ENCODE measurements at regions not wholly inside any gene's neighbourhood (a gene's known extent, or its start where the extent isn't known, plus 50 kb on each side); places are given as distances from the start of the nearest gene placed in this dataset.

- DNase-seq = no peak
Observed at GRCh38 chr15:96687388-96688107, 357.0 kb downstream of the NR2F2 start.

- no peak for DNase-seq
Observed at GRCh38 chr15:96690733-96691132, 360.2 kb downstream of the NR2F2 start.

- DNase-seq = no peak
Observed at GRCh38 chr15:96692826-96693225, 362.3 kb downstream of the NR2F2 start.

- DNase-seq = no peak
Observed at GRCh38 chr15:96693515-96693914, 363.0 kb downstream of the NR2F2 start.

- no peak for DNase-seq
Observed at GRCh38 chr15:96693990-96694517, 363.6 kb downstream of the NR2F2 start.

GRCh38 chr15:96695426-96695825 lies 364.9 kb downstream of the NR2F2 start:
- DNase-seq = no peak

GRCh38 chr15:96699871-96700401 lies 369.4 kb downstream of the NR2F2 start:
- no peak for DNase-seq

GRCh38 chr15:96700555-96700954 lies 370.1 kb downstream of the NR2F2 start:
- DNase-seq = no peak

GRCh38 chr15:96701443-96701842 lies 370.9 kb downstream of the NR2F2 start:
- no peak for DNase-seq

- no peak for DNase-seq
Observed at GRCh38 chr15:96701877-96702276, 371.4 kb downstream of the NR2F2 start.

- DNase-seq = no peak
Observed at GRCh38 chr15:96702589-96702988, 372.1 kb downstream of the NR2F2 start.

- no peak for DNase-seq
Observed at GRCh38 chr15:96703091-96703490, 372.6 kb downstream of the NR2F2 start.

- DNase-seq = no peak
Observed at GRCh38 chr15:96703794-96704550, 373.5 kb downstream of the NR2F2 start.

- no peak for DNase-seq
Observed at GRCh38 chr15:96716075-96716474, 385.6 kb downstream of the NR2F2 start.

- DNase-seq = no peak
Observed at GRCh38 chr15:96716478-96716877, 386.0 kb downstream of the NR2F2 start.

- no peak for DNase-seq
Observed at GRCh38 chr15:96720251-96720650, 389.8 kb downstream of the NR2F2 start.

GRCh38 chr15:96720656-96721055 lies 390.2 kb downstream of the NR2F2 start:
- DNase-seq = no peak

GRCh38 chr15:96728591-96728990 lies 398.1 kb downstream of the NR2F2 start:
- no peak for DNase-seq

GRCh38 chr15:96732704-96733103 lies 402.2 kb downstream of the NR2F2 start:
- no peak for DNase-seq

- DNase-seq = no peak
Observed at GRCh38 chr15:96733721-96734120, 403.2 kb downstream of the NR2F2 start.

- no peak for DNase-seq
Observed at GRCh38 chr15:96735632-96736240, 405.2 kb downstream of the NR2F2 start.

- DNase-seq = no peak
Observed at GRCh38 chr15:96736384-96736783, 405.9 kb downstream of the NR2F2 start.

GRCh38 chr15:96737408-96737807 lies 406.9 kb downstream of the NR2F2 start:
- DNase-seq = no peak
